OCI-LY1 (cell line): ENCODE measurements at regions not wholly inside any gene's neighbourhood (a gene's known extent, or its start where the extent isn't known, plus 50 kb on each side); places are given as distances from the start of the nearest gene placed in this dataset.

Experiments used
- CTCF ChIP-seq: fragments of 200-600 bp; sonication (generic), shearing (Covaris generic); IDR thresholded peaks from 2 replicates; pipeline ENCODE4 v1.5.1; 2017; ENCODE audit warnings: mild to moderate bottlenecking, antibody characterized with exemption, low read length, moderate library complexity, mixed read lengths
- EZH2 ChIP-seq: fragments of 200-600 bp; sonication (generic), shearing (Covaris generic); IDR thresholded peaks from 2 replicates; pipeline ENCODE4 v1.8.0; 2017; ENCODE audit warnings: borderline replicate concordance, mixed run types, mild to moderate bottlenecking, antibody characterized with exemption, low read length, moderate library complexity, mixed read lengths

GRCh38 chr7:17640730-17641377 is 299.4 kb downstream of the SNX13 start:
- TF ChIP-seq EZH2 (no peak), CTCF (peak; percentile 79)
